Memory B cell (primary cell): ENCODE measurements at regions not wholly inside any gene's neighbourhood (a gene's known extent, or its start where the extent isn't known, plus 50 kb on each side); places are given as distances from the start of the nearest gene placed in this dataset.

Source experiments
- ATAC-seq: fragments of 150-1000 bp; cut with Tn5 transposase; 2 replicates; pipeline ENCODE4 v1.10.0; 2021; ENCODE audit warnings: low read depth, mild to moderate bottlenecking, moderate library complexity
- DNase-seq, 2 donors: peaks; one replicate each; pipeline ENCODE4 v3.0.0; 2022; ENCODE audit warnings: low spot score in 2 of 2
- H3K27ac Mint-ChIP-seq: one replicate; pipeline ENCODE4 v1.8.0; 2022; ENCODE audit warnings: mild to moderate bottlenecking, moderate library complexity, mixed read lengths
- H3K27me3 Mint-ChIP-seq: one replicate; pipeline ENCODE4 v1.8.0; 2022; ENCODE audit warnings: mixed read lengths
- H3K36me3 Mint-ChIP-seq: one replicate; pipeline ENCODE4 v1.8.0; 2022; ENCODE audit warnings: mild to moderate bottlenecking, mixed read lengths
- H3K4me1 Mint-ChIP-seq: one replicate; pipeline ENCODE4 v1.8.0; 2022; ENCODE audit warnings: mixed read lengths
- H3K4me3 Mint-ChIP-seq: one replicate; pipeline ENCODE4 v1.8.0; 2022; ENCODE audit warnings: mild to moderate bottlenecking, moderate library complexity, mixed read lengths
- H3K9me3 Mint-ChIP-seq: one replicate; pipeline ENCODE4 v1.8.0; 2022; ENCODE audit warnings: mixed read lengths

- H3K36me3 Mint-ChIP-seq: no peaks in the 10 kb centered on the region
- DNase-seq (no peak), ATAC-seq (no peak)
- no peaks in the 10 kb centered on the region for H3K4me1 Mint-ChIP-seq
- H3K9me3 Mint-ChIP-seq: no peaks in the 10 kb centered on the region
- no peak overlapping the region for H3K27ac Mint-ChIP-seq
- H3K4me3 Mint-ChIP-seq: no peak overlapping the region
- no peaks in the 10 kb centered on the region for H3K27me3 Mint-ChIP-seq
Observed at GRCh38 chr1:98084188-98084587, 163.4 kb upstream of the DPYD start.

- Mint-ChIP-seq H3K4me1 (no peaks in the 10 kb centered on the region), H3K9me3 (no peaks in the 10 kb centered on the region), H3K4me3 (no peak overlapping the region), H3K36me3 (no peaks in the 10 kb centered on the region), H3K27me3 (no peaks in the 10 kb centered on the region), H3K27ac (no peak overlapping the region)
- DNase-seq (no peak), ATAC-seq (no peak)
Observed at GRCh38 chr1:98081944-98082343, 161.1 kb upstream of the DPYD start.

- H3K36me3 Mint-ChIP-seq: no peaks in the 10 kb centered on the region
- H3K27ac Mint-ChIP-seq: no peak overlapping the region
- H3K4me3 Mint-ChIP-seq: no peak overlapping the region
- ATAC-seq (no peak), DNase-seq (no peak)
- H3K4me1 Mint-ChIP-seq: no peaks in the 10 kb centered on the region
- H3K9me3 Mint-ChIP-seq: no peaks in the 10 kb centered on the region
- H3K27me3 Mint-ChIP-seq: no peaks in the 10 kb centered on the region
Observed at GRCh38 chr1:98078596-98078995, 157.8 kb upstream of the DPYD start.

- no peaks in the 10 kb centered on the region for H3K4me1 Mint-ChIP-seq
- no peaks in the 10 kb centered on the region for H3K9me3 Mint-ChIP-seq
- DNase-seq (no peak), ATAC-seq (no peak)
- no peaks in the 10 kb centered on the region for H3K27me3 Mint-ChIP-seq
- no peaks in the 10 kb centered on the region for H3K36me3 Mint-ChIP-seq
- H3K4me3 Mint-ChIP-seq: no peak overlapping the region
- H3K27ac Mint-ChIP-seq: no peak overlapping the region
Observed at GRCh38 chr1:98077691-98078090, 156.9 kb upstream of the DPYD start.

GRCh38 chr1:98075626-98076025 lies 154.8 kb upstream of the DPYD start:
- no peaks in the 10 kb centered on the region for H3K36me3 Mint-ChIP-seq
- H3K4me3 Mint-ChIP-seq: no peak overlapping the region
- H3K27me3 Mint-ChIP-seq: no peaks in the 10 kb centered on the region
- H3K9me3 Mint-ChIP-seq: no peaks in the 10 kb centered on the region
- ATAC-seq: no peak
- no peak overlapping the region for H3K27ac Mint-ChIP-seq
- no peak for DNase-seq
- H3K4me1 Mint-ChIP-seq: no peaks in the 10 kb centered on the region

GRCh38 chr1:98073823-98074222 lies 153.0 kb upstream of the DPYD start:
- no peaks in the 10 kb centered on the region for H3K9me3 Mint-ChIP-seq
- H3K36me3 Mint-ChIP-seq: no peaks in the 10 kb centered on the region
- no peak for DNase-seq
- H3K27me3 Mint-ChIP-seq: no peaks in the 10 kb centered on the region
- ATAC-seq: no peak
- H3K27ac Mint-ChIP-seq: no peak overlapping the region
- no peaks in the 10 kb centered on the region for H3K4me1 Mint-ChIP-seq
- no peak overlapping the region for H3K4me3 Mint-ChIP-seq

- Mint-ChIP-seq H3K36me3 (no peaks in the 10 kb centered on the region), H3K27ac (no peak overlapping the region), H3K4me1 (no peaks in the 10 kb centered on the region), H3K27me3 (no peaks in the 10 kb centered on the region), H3K9me3 (no peaks in the 10 kb centered on the region), H3K4me3 (no peak overlapping the region)
- no peak for ATAC-seq
- no peak for DNase-seq
Observed at GRCh38 chr1:98073106-98073505, 152.3 kb upstream of the DPYD start.

GRCh38 chr1:98072047-98072446 lies 151.2 kb upstream of the DPYD start:
- Mint-ChIP-seq H3K36me3 (no peaks in the 10 kb centered on the region), H3K4me3 (no peak overlapping the region)
- DNase-seq: no peak

GRCh38 chr1:98068016-98068415 lies 147.2 kb upstream of the DPYD start:
- H3K4me1 Mint-ChIP-seq: no peaks in the 10 kb centered on the region
- no peak overlapping the region for H3K4me3 Mint-ChIP-seq
- no peak overlapping the region for H3K27ac Mint-ChIP-seq
- no peak for DNase-seq
- no peak for ATAC-seq
- H3K9me3 Mint-ChIP-seq: no peaks in the 10 kb centered on the region
- H3K36me3 Mint-ChIP-seq: no peaks in the 10 kb centered on the region
- H3K27me3 Mint-ChIP-seq: no peaks in the 10 kb centered on the region

More at GRCh38 chr1:98072047-98072446, 151.2 kb upstream of the DPYD start:
- Mint-ChIP-seq H3K27me3 (no peaks in the 10 kb centered on the region), H3K4me1 (no peaks in the 10 kb centered on the region), H3K9me3 (no peaks in the 10 kb centered on the region), H3K27ac (no peak overlapping the region)
- no peak for ATAC-seq

- H3K4me1 Mint-ChIP-seq: no peaks in the 10 kb centered on the region
- no peak for DNase-seq
- H3K27me3 Mint-ChIP-seq: no peaks in the 10 kb centered on the region
- ATAC-seq: no peak
- H3K9me3 Mint-ChIP-seq: no peaks in the 10 kb centered on the region
- H3K36me3 Mint-ChIP-seq: no peaks in the 10 kb centered on the region
- H3K4me3 Mint-ChIP-seq: no peak overlapping the region
- H3K27ac Mint-ChIP-seq: no peak overlapping the region
Observed at GRCh38 chr1:98066911-98067310, 146.1 kb upstream of the DPYD start.

GRCh38 chr1:98059620-98060019 lies 138.8 kb upstream of the DPYD start:
- no peak for ATAC-seq
- H3K36me3 Mint-ChIP-seq: no peaks in the 10 kb centered on the region
- no peaks in the 10 kb centered on the region for H3K9me3 Mint-ChIP-seq
- no peak overlapping the region for H3K27ac Mint-ChIP-seq
- H3K27me3 Mint-ChIP-seq: peaks cover 5% of the 10 kb centered on the region
- H3K4me1 Mint-ChIP-seq: peaks cover under 1% of the 10 kb centered on the region
- DNase-seq: no peak
- no peak overlapping the region for H3K4me3 Mint-ChIP-seq

GRCh38 chr1:98058676-98059075 lies 137.8 kb upstream of the DPYD start:
- Mint-ChIP-seq H3K27me3 (peaks cover 8% of the 10 kb centered on the region), H3K36me3 (no peaks in the 10 kb centered on the region), H3K4me1 (peaks cover 3% of the 10 kb centered on the region), H3K27ac (no peak overlapping the region), H3K9me3 (no peaks in the 10 kb centered on the region), H3K4me3 (no peak overlapping the region)
- DNase-seq (no peak), ATAC-seq (no peak)

GRCh38 chr1:98057236-98057910 lies 136.5 kb upstream of the DPYD start:
- H3K4me1 Mint-ChIP-seq: peaks cover 6% of the 10 kb centered on the region
- peaks cover 11% of the 10 kb centered on the region for H3K27me3 Mint-ChIP-seq
- no peaks in the 10 kb centered on the region for H3K9me3 Mint-ChIP-seq
- no peak for DNase-seq
- H3K27ac Mint-ChIP-seq: no peak overlapping the region
- no peak for ATAC-seq
- H3K4me3 Mint-ChIP-seq: no peak overlapping the region
- no peaks in the 10 kb centered on the region for H3K36me3 Mint-ChIP-seq

- peaks cover 11% of the 10 kb centered on the region for H3K27me3 Mint-ChIP-seq
- H3K36me3 Mint-ChIP-seq: no peaks in the 10 kb centered on the region
- ATAC-seq (no peak), DNase-seq (no peak)
- H3K27ac Mint-ChIP-seq: no peak overlapping the region
- no peaks in the 10 kb centered on the region for H3K9me3 Mint-ChIP-seq
- no peak overlapping the region for H3K4me3 Mint-ChIP-seq
- H3K4me1 Mint-ChIP-seq: peaks cover 6% of the 10 kb centered on the region
Observed at GRCh38 chr1:98056781-98057180, 135.9 kb upstream of the DPYD start.

GRCh38 chr1:98055457-98055856 lies 134.6 kb upstream of the DPYD start:
- Mint-ChIP-seq H3K27ac (no peak overlapping the region), H3K4me1 (peaks cover 6% of the 10 kb centered on the region), H3K27me3 (peaks cover 13% of the 10 kb centered on the region), H3K9me3 (no peaks in the 10 kb centered on the region), H3K4me3 (no peak overlapping the region), H3K36me3 (no peaks in the 10 kb centered on the region)
- no peak for ATAC-seq
- DNase-seq: no peak
